ENCODE measurements at regions not wholly inside any gene's neighbourhood (a gene's known extent, or its start where the extent isn't known, plus 50 kb on each side); places are given as distances from the start of the nearest gene placed in this dataset.

GRCh38 chr18:64592246-64592645 is 443.4 kb upstream of the LINC00305 start:
- TF ChIP-seq POLR2A (IDR thresholded peaks at IDR 0.05) (no peak), CTCF (IDR thresholded peaks at IDR 0.05) (no peak)
